Brain microvascular endothelial cell (primary cell): ENCODE measurements at regions not wholly inside any gene's neighbourhood (a gene's known extent, or its start where the extent isn't known, plus 50 kb on each side); places are given as distances from the start of the nearest gene placed in this dataset.

Experiments
- DNase-seq: peaks from one replicate; pipeline ENCODE4 v3.0.0-alpha.2; 2020
- H3K27ac ChIP-seq: fragments of 250-450 bp; sonication (Bioruptor Pico); 2 replicates; pipeline ENCODE4 v1.5.1; 2020; ENCODE audit warnings: mild to moderate bottlenecking, moderate library complexity
- H3K27me3 ChIP-seq: fragments of 250-450 bp; sonication (Bioruptor Pico); replicated peaks from 2 replicates; pipeline ENCODE4 v1.5.1; 2020; ENCODE audit warnings: mild to moderate bottlenecking
- H3K36me3 ChIP-seq: fragments of 250-450 bp; sonication (Bioruptor Pico); replicated peaks from 2 replicates; pipeline ENCODE4 v1.5.1; 2020; ENCODE audit warnings: mild to moderate bottlenecking
- H3K4me3 ChIP-seq: 2 replicates; pipeline ENCODE4 v1.5.1; 2011; ENCODE audit warnings: low read depth, mild to moderate bottlenecking, control low read depth, low read length, moderate library complexity
- CTCF ChIP-seq: IDR thresholded peaks from 2 replicates; pipeline ENCODE4 v1.5.1; 2011; ENCODE audit warnings: low read depth, mild to moderate bottlenecking, moderate library complexity, low read length, control low read depth, inconsistent platforms; ENCODE audit errors: missing control alignments
- in situ Hi-C: cut with HindIII; loops from 2 replicates; pipeline ENCODE4 v1.10.0; 2017; ENCODE audit warnings: low sequenced_read_pairs, low pct_ligation_motif_present

- TF ChIP-seq CTCF = no peak
- Histone ChIP-seq H3K36me3 (no peaks in the 10 kb centered on the region), H3K4me3 (no peak overlapping the region), H3K27me3 (no peaks in the 10 kb centered on the region), H3K27ac (no peak overlapping the region)
- DNase-seq = no peak
- in situ Hi-C loops = no loop called here
These were observed 1384.0 kb downstream of the BRD1 start for GRCh38 chr22:48443680-48444079.

GRCh38 chr22:48442663-48443062 is 1385.0 kb downstream of the BRD1 start:
- Histone ChIP-seq H3K36me3 (no peaks in the 10 kb centered on the region), H3K4me3 (no peak overlapping the region), H3K27me3 (no peaks in the 10 kb centered on the region), H3K27ac (no peak overlapping the region)
- no peak for TF ChIP-seq CTCF
- in situ Hi-C loops = no loop called here
- no peak for DNase-seq

- in situ Hi-C loops = no loop called here
- no peak overlapping the region for H3K4me3 ChIP-seq
- H3K27ac ChIP-seq = no peak overlapping the region
- DNase-seq = no peak
- H3K27me3 ChIP-seq = no peaks in the 10 kb centered on the region
- no peaks in the 10 kb centered on the region for H3K36me3 ChIP-seq
- TF ChIP-seq CTCF = no peak
These were observed 1386.2 kb downstream of the BRD1 start for GRCh38 chr22:48441553-48441850.

GRCh38 chr22:48440673-48441552 is 1386.8 kb downstream of the BRD1 start:
- no peak overlapping the region for H3K4me3 ChIP-seq
- in situ Hi-C loops = no loop called here
- no peak for TF ChIP-seq CTCF
- no peak overlapping the region for H3K27ac ChIP-seq
- DNase-seq = no peak
- H3K27me3 ChIP-seq = no peaks in the 10 kb centered on the region
- H3K36me3 ChIP-seq = no peaks in the 10 kb centered on the region

GRCh38 chr22:48440176-48440575 is 1387.5 kb downstream of the BRD1 start:
- no peak for TF ChIP-seq CTCF
- in situ Hi-C loops = no loop called here
- DNase-seq = no peak
- Histone ChIP-seq H3K27me3 (no peaks in the 10 kb centered on the region), H3K4me3 (no peak overlapping the region), H3K27ac (no peak overlapping the region), H3K36me3 (no peaks in the 10 kb centered on the region)

GRCh38 chr22:48439560-48440135 is 1388.0 kb downstream of the BRD1 start:
- Histone ChIP-seq H3K27ac (no peak overlapping the region), H3K36me3 (no peaks in the 10 kb centered on the region), H3K4me3 (no peak overlapping the region), H3K27me3 (no peaks in the 10 kb centered on the region)
- in situ Hi-C loops = no loop called here
- no peak for TF ChIP-seq CTCF
- no peak for DNase-seq
